ENCODE measurements at regions not wholly inside any gene's neighbourhood (a gene's known extent, or its start where the extent isn't known, plus 50 kb on each side); places are given as distances from the start of the nearest gene placed in this dataset.
"Not testable (repeated sequence)": the region's sequence is repeated elsewhere in the genome, so short reads cannot be mapped to it uniquely, and the experiment has no call there.

DNA sequence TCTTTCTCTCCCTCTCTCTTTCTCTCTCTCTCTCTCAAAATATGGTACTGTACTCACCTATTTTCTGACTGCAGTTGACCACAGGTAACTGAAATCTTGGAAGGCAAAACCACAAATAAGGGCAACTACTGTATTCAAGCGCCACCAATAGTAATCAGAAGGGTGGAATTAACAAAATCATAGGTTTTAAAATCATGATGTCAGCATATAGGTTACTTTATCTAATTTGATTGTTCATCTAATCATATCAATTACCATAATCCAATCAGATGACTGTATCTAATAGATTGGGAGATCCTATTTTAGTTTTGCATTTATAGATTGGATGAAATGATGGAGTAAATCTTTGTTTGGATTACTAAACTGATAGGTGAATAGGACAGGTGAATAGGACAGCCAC lies 155.8 kb upstream of the KITLG start:
- DNase-seq, result no peak

DNA sequence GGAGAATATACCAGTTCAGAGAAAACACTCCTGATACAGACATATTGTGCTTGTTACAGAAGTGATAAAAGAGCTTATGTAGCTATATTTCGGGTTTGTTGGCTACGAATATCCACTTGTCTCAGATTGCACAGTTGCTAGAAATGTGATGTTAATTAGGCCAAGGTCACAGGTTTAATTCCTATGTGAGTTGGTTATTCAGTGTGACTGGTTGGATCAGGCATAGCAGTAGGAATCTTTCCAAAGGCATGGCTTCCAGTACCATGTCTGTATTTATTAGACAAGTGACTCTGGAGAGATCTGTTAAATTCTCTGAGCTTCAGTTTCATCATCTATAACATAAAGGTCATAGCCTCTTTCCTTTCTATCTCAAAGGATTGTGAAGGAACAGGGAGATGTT lies 152.7 kb upstream of the KITLG start:
- no peak for DNase-seq

- DNase-seq, result no peak
Measured at GRCh38 chr12:88729196-88729595, 148.9 kb upstream of the KITLG start.

- no peak for DNase-seq
Measured at GRCh38 chr12:88726806-88727720, 146.8 kb upstream of the KITLG start.

DNA sequence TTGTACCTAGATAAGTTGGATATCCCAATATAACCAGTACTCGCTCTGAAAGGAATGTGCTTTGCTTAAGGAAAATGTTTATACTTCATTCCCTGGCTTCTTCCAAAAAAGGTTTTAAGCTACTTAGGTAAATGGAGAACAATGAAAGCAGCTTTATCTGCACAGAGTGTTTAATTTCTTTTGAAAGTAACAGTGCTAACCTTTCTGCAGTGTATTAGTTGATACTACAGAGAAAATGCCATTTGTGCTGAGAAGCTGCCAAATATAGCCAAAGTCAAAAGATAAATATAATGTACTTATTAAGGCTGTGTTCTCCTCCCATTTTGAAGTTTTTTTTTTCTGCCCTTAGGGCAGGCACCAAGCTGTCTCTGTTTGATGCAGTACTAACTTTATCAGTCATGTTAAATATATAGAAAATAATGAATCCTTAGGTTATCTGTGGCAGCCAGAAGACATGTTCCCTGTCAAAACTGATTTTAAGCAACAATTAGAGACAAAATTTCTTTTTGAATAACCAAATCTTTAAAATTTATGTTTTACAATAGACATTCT lies 145.4 kb upstream of the KITLG start:
- DNase-seq, result no peak

DNA sequence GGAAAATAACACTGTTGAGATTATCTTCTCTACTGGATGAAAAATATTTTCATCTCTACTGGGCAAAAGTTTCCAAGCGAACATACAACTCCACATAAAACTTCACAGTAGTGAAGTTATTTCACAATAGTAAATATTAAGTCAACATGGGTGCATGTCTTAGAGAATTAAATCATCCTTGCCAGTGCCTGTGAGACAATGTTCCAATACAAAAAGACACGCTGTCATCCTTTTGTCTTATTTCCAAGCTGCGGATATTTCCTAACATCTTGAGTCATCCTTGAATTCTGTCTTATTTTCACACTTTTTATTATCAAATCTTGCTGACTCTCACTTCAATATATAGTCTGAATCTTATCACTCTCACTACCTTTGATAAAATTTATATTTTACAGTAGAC lies 142.9 kb upstream of the KITLG start:
- no peak for DNase-seq

DNA sequence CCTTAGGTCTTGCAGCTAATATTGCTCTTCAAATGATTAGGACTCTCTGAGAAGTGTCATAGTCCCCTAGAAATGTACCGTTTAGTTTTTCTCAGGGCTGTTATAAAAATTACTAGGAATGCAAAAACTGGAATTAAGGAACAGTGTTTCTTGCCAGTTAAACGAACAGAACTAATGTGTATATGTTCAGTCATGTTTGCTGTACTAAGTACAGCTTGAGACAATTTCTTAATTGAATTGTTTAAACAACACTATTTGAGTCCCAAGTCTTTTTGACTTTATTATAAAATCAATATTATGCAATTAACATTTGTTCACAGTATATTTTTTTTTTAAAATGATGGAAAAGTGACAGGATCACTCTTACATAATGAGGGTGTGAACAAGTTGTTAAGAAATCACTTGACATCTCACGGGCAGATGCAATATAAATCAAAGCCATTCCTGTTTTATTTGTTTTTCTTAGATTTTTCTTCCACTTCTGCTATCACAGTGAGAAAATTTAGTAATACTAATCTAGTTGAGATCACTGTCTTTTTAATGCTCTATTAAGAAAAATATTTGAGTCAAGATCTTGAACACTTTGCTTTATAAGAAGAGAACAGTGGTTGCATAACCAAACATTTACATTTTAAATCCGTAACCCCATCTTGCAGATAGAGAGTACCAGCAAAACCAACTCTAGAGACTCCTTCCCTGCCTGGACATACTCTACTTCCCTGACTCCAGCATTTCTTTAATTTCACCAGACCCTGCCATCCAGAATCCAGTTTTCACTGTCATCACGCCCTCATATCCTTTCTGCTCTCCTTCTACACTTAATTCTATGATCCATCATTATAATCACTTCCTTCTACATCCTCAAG lies 140.7 kb upstream of the KITLG start:
- no peak for DNase-seq

DNA sequence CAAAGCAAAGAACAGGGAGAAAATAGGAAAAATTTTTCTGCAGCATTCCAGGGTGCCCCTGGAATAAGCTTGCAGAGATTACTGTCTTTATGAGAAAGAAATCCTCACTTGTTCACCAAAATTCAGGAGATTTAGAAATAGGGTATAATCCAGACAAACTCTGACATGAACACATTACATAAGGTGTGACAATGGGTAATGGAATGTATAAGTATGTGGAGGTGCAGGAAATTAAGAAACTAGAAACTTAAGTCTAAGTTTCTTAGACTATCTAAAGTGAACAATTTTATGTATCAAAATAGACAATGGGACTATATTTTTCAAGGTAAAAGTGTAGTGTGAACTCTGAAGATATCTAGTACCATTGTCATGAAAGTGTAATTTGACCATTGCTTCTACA lies 140.0 kb upstream of the KITLG start:
- no peak for DNase-seq

GRCh38 chr12:88717188-88717587 lies 136.9 kb upstream of the KITLG start:
- DNase-seq, result no peak

- no peak for DNase-seq
Measured at GRCh38 chr12:88716240-88716639, 136.0 kb upstream of the KITLG start.

GRCh38 chr12:88715673-88716072 lies 135.4 kb upstream of the KITLG start:
- DNase-seq, result no peak

GRCh38 chr12:88714263-88714882 lies 134.1 kb upstream of the KITLG start:
- not testable (repeated sequence) for DNase-seq

DNA sequence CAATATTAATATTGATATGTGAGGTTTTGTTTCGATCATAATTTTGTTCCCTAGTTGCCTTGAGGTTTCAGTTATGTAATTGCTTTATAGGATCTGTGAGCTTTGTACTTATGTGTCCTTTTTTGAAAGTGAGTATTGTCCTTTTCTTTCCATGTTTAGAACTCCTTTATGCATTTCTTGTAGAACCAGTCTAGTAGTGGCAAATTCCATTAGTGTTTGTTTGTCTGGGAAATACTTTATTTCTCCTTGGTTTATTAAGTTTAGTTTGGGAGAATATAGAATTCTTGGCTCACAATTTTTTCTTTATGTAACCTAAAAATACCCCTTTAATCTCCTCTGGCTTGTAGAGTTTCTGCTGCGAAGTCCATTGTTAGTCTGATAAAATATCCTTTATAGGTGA lies 127.5 kb upstream of the KITLG start:
- no peak for DNase-seq

GRCh38 chr12:88706286-88706685 lies 126.0 kb upstream of the KITLG start:
- DNase-seq, result no peak

- no peak for DNase-seq
Measured at GRCh38 chr12:88703790-88704189, 123.5 kb upstream of the KITLG start.

- DNase-seq, result no peak
Measured at GRCh38 chr12:88698471-88698870, 118.2 kb upstream of the KITLG start.

DNA sequence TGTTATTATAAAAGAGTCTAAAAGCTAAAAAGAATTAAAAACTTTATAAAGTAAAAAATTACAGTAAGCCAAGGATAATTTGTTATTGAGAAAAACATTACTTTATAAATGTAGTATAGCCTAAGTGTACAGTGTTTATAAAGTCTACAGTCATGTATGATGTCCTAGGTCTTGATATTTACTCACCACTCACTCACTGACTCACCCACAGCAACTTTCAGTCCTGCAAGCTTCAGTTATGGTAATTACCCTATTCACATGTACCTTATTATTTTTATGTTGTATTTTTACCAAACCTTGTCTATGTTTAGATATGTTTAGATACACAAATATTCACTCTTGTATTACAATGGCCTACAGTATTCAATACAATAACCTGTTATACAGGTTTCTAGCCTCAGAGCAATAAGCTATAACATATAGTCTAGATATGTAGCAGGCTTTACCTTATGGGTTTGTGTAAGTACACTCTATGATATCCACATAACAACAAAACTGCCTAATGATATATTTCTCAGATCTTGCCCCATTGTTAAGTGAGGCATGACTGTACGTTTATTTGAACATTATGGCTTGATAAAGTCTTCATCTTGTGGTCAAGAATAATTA lies 113.7 kb upstream of the KITLG start:
- no peak for DNase-seq

GRCh38 chr12:88691811-88692210 lies 111.5 kb upstream of the KITLG start:
- DNase-seq, result no peak

DNA sequence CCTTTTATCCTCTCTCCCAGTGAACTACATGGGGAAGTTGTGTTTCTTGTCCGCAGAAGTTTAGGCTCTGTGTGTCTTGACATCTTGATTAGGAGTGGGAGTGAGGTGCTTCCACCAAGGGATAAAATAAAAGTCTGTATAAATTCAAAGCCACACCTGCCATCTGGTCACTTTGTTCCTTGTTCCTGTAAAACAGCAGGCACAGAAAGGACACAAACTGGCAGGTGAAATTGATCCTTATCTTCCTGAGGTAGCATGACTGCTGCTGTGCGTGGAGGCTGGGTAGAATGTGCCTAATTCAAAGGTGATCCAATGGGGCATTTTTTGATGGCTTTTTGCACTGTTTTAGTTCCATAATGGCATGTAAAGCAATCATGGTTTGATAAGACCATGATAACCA lies 104.3 kb upstream of the KITLG start:
- DNase-seq, result no peak

GRCh38 chr12:88684170-88684569 lies 103.9 kb upstream of the KITLG start:
- DNase-seq, result no peak

DNA sequence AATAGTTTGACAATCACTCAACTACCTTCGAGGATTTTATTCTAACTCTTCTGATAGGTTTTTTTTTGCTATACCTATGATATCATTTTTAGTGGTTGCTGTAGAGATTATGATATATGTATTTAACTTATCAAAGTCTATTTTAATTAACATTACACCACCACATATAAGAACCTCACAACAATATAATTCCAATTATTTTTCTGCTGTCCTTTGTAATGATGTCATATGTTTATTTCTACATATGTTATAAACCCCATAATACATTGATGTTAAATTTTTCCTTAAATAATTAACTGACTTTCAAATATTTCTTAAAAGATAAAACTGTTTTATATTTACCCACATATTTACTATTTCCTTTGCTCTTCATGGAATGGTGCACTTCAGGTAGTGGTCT lies 103.4 kb upstream of the KITLG start:
- DNase-seq, result no peak

GRCh38 chr12:88681271-88681670 lies 101.0 kb upstream of the KITLG start:
- no peak for DNase-seq

DNA sequence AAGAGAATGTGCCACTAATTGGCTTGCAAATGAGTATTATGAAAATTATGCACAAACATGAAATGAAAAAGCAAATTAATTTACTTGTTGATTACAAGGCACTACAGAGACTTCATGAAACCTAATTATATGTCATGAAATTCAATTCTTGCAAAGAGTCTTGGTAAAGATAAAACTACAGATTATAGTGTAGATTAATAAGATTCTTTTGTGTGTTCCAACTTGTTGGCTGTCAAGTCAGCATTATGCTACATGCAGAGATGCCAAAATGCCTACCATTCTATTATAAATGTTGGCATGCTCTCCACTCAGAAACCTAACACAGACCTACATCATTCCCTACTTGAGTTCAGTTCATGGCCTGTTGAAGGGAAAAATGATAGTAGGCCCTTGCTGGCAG lies 97.2 kb upstream of the KITLG start:
- no peak for DNase-seq
